K562 (cell line): ENCODE measurements at regions not wholly inside any gene's neighbourhood (a gene's known extent, or its start where the extent isn't known, plus 50 kb on each side); places are given as distances from the start of the nearest gene placed in this dataset.
A peak's percentile ranks its signal among the peaks of the same experiment; 100 is the strongest.

Source experiments
- ATAC-seq: fragments of 200-7000 bp; cut with Tn5 transposase; 3 replicates; pipeline ENCODE4 v1.9.1; 2020; ENCODE audit warnings: moderate library complexity
- BruUV-seq: library from RNA; stranded (reverse); fragments of 400-500 nt; replicated peaks from 2 replicates; lab custom pipeline; 2021; lab: Mats Ljungman, UMichigan
- CTCF ChIA-PET: fragments of 300-600 bp; formaldehyde crosslinking; extraction: SDS; loops from one replicate; lab custom pipeline; 2021; ENCODE audit warnings: low intra/inter-chr PET ratio; lab: Yijun Ruan, JAX
- POLR2A ChIA-PET: fragments of 300-600, 350-650 bp; sonication (Branson Sonifier 250); formaldehyde crosslinking; extraction: SDS; loops from one replicate; lab custom pipeline; 2021; ENCODE audit warnings: antibody characterized with exemption, inconsistent platforms; lab: Yijun Ruan, JAX
- DNase-seq, 4 experiments: peaks; one replicate each; pipeline versions ENCODE4 v3.0.0 to v3.0.0-alpha.2; 2011 to 2018; ENCODE audit warnings: low spot score in 3 of 4, mixed read lengths in 3 of 4; ENCODE audit errors: extremely low read depth in 1 of 4
- FAIRE-seq: peaks from 2 replicates; lab custom pipeline; 2011; peaks lifted over from hg19 to GRCh38; lab: Jason Lieb, UNC
- H2AFZ ChIP-seq: 2 replicates; pipeline ENCODE4 v1.6.0; 2011; ENCODE audit warnings: low read depth, low read length, control low read depth, inconsistent platforms
- H3K27ac ChIP-seq: fragments of 200-600 bp; 3 replicates; pipeline ENCODE4 v1.8.0; 2011; ENCODE audit warnings: low read depth, mild to moderate bottlenecking, control low read depth, inconsistent platforms, low read length, moderate library complexity, mixed read lengths; ENCODE audit errors: extremely low read depth
- H3K27me3 ChIP-seq, 2 experiments: fragments of 300-600 bp in 1 of 2; 2 replicates in 1 of 2; 3 replicates in 1 of 2; pipeline versions ENCODE4 v1.6.0 to v1.8.0; 2011; ENCODE audit warnings: inconsistent platforms in 2 of 2, low read length in 2 of 2, mild to moderate bottlenecking in 1 of 2, mixed read lengths in 1 of 2, moderate library complexity in 1 of 2; ENCODE audit not compliant: control insufficient read depth in 2 of 2, insufficient read depth in 2 of 2
- H3K36me3 ChIP-seq: fragments of 300-600 bp; 3 replicates; pipeline ENCODE4 v1.8.0; 2011; ENCODE audit warnings: mild to moderate bottlenecking, low read length, inconsistent platforms; ENCODE audit not compliant: control insufficient read depth, insufficient read depth
- H3K4me1 ChIP-seq, 2 experiments: fragments of 200-600 bp in 1 of 2; replicated peaks in 1 of 2; 2 replicates in 1 of 2; 3 replicates in 1 of 2; pipeline versions ENCODE4 v1.5.1 to v1.8.0; 2011; ENCODE audit warnings: inconsistent platforms in 2 of 2, low read length in 2 of 2, mild to moderate bottlenecking in 1 of 2, mixed read lengths in 1 of 2, moderate library complexity in 1 of 2; ENCODE audit not compliant: control insufficient read depth in 2 of 2, insufficient read depth in 2 of 2
- H3K4me2 ChIP-seq: 2 replicates; pipeline ENCODE4 v1.6.1; 2011; ENCODE audit warnings: low read length, control low read depth, inconsistent platforms, mixed read lengths; ENCODE audit not compliant: insufficient read depth
- H3K4me3 ChIP-seq: fragments of 200-600 bp; sonication (generic), shearing (Covaris generic); 2 replicates; pipeline ENCODE4 v1.5.1; 2016; ENCODE audit warnings: control low read depth, inconsistent platforms
- H3K79me2 ChIP-seq: fragments of 200-600 bp; 3 replicates; pipeline ENCODE4 v1.8.0; 2011; ENCODE audit warnings: low read length, inconsistent platforms; ENCODE audit not compliant: control insufficient read depth, insufficient read depth
- H3K9ac ChIP-seq, 2 experiments: 2 replicates each; pipeline versions ENCODE4 v1.6.0 to v1.6.1; 2011; ENCODE audit warnings: low read depth in 2 of 2, low read length in 2 of 2, control low read depth in 1 of 2, inconsistent platforms in 1 of 2, mild to moderate bottlenecking in 1 of 2, mixed read lengths in 1 of 2; ENCODE audit not compliant: insufficient read depth in 1 of 2
- H3K9me1 ChIP-seq: one replicate; pipeline ENCODE4 v1.6.0; 2011; ENCODE audit warnings: inconsistent platforms, mild to moderate bottlenecking, low read length, moderate library complexity; ENCODE audit not compliant: control insufficient read depth, insufficient read depth
- H3K9me3 ChIP-seq: replicated peaks from 2 replicates; pipeline ENCODE4 v1.5.1; 2011; ENCODE audit warnings: low read depth, low read length, inconsistent platforms; ENCODE audit not compliant: control insufficient read depth, insufficient read depth
- H4K20me1 ChIP-seq: replicated peaks from 2 replicates; pipeline ENCODE4 v1.6.1; 2011; ENCODE audit warnings: low read length, inconsistent platforms, mixed read lengths; ENCODE audit not compliant: control insufficient read depth, insufficient read depth
- FOXJ2 ChIP-seq: fragments of 200-800 bp; sonication (Bioruptor generic); IDR thresholded peaks from 2 replicates; pipeline ENCODE4 v1.6.1; 2016; ENCODE audit warnings: missing genetic modification characterization, missing compliant biosample characterization
- HDGF ChIP-seq: fragments of 450-650 bp; IDR thresholded peaks from 2 replicates; pipeline ENCODE4 v1.6.1; 2016
- HNRNPK ChIP-seq: fragments of 200-400 bp; formaldehyde crosslinking; IDR thresholded peaks from one replicate; pipeline ENCODE4 v1.6.1; 2018; ENCODE audit warnings: mild to moderate bottlenecking, low read depth, low read length; ENCODE audit not compliant: poor library complexity, severe bottlenecking
- ILF3 ChIP-seq: fragments of 450-650 bp; IDR thresholded peaks from 2 replicates; pipeline ENCODE4 v1.6.1; 2018; ENCODE audit warnings: antibody characterized with exemption, mild to moderate bottlenecking, moderate library complexity, borderline replicate concordance
- POLR2H ChIP-seq: IDR thresholded peaks from 2 replicates; pipeline ENCODE4 v1.6.1; 2016; ENCODE audit warnings: missing genetic modification characterization, low read depth, mild to moderate bottlenecking, control low read depth, missing compliant biosample characterization, moderate library complexity
- RFX1 ChIP-seq: fragments of 450-650 bp; IDR thresholded peaks from 2 replicates; pipeline ENCODE4 v1.6.1; 2016; ENCODE audit warnings: mild to moderate bottlenecking, moderate library complexity
- SREBF2 ChIP-seq: sonication (generic); formaldehyde crosslinking; IDR thresholded peaks from 2 replicates; pipeline ENCODE4 v1.4.0; 2020; ENCODE audit warnings: mild to moderate bottlenecking, missing genetic modification reagents
- THRAP3 ChIP-seq: fragments of 450-650 bp; IDR thresholded peaks from 2 replicates; pipeline ENCODE4 v1.6.1; 2016; ENCODE audit warnings: mild to moderate bottlenecking, inconsistent platforms, borderline replicate concordance
- ZBTB1 ChIP-seq: sonication (generic); formaldehyde crosslinking; IDR thresholded peaks from 2 replicates; pipeline ENCODE4 v1.8.1; 2023; ENCODE audit warnings: missing genetic modification reagents, low read depth, mild to moderate bottlenecking, borderline replicate concordance
- ZNF696 ChIP-seq: fragments of 250-450 bp; sonication (Bioruptor Pico); conservative IDR thresholded peaks from 2 replicates; pipeline ENCODE4 v1.4.0; 2020; ENCODE audit warnings: mild to moderate bottlenecking, moderate library complexity
- ZNF780A ChIP-seq: fragments of 250-450 bp; sonication (Bioruptor Pico); IDR thresholded peaks from 2 replicates; pipeline ENCODE4 v1.5.0; 2021; ENCODE audit warnings: mild to moderate bottlenecking
- WGBS: fragments of 100-300 bp; shearing (Covaris generic); methylation state at CpG from one replicate; pipeline ENCODE4 v1.1.6; 2016; ENCODE audit warnings: low coverage, mixed read lengths; ENCODE audit not compliant: insufficient coverage; ENCODE audit errors: missing lambda C conversion rate; 5-methylcytosine and 5-hydroxymethylcytosine counted together
- in situ Hi-C: fragments of 300-500 bp; cut with MboI; formaldehyde crosslinking; loops from 4 replicates; pipeline ENCODE4 v1.15.0; 2018; ENCODE audit warnings: inconsistent platforms, mixed read lengths
- intact Hi-C: fragments of 100-400 bp; cut with micrococcal nuclease; formaldehyde crosslinking; loops from 2 replicates; pipeline ENCODE4 v1.14.2; 2022
- TF ChIP-seq, protein P1 (sequence below): fragments of 200-600 bp; sonication (generic); IDR thresholded peaks from one replicate; pipeline ENCODE4 v1.6.1; 2012; ENCODE audit warnings: mild to moderate bottlenecking, low read depth, low read length, inconsistent platforms

DNA sequence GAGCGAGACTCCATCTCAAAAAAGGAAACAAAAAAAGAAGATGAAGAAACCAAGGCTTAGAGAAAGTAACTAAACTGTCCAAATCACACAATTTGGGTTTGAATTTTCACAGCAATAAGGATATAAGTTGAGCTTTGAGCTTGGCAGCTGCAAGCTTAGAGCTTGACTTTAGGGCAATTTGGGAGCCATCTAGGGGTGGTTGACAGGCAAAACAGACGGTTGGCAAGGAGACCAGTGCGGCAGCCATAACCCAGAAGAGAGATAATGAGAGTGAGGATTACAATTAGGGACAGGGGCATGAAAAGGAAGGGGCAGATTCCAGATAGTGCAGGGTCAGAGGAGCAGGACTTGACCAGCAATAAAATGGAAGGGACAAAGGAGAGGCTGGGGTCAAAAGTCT, 382.2 kb upstream of the HNRNPA3 start (continued):
- TF ChIP-seq HDGF: no peak
- TF ChIP-seq RFX1: peak; percentile 57

DNA sequence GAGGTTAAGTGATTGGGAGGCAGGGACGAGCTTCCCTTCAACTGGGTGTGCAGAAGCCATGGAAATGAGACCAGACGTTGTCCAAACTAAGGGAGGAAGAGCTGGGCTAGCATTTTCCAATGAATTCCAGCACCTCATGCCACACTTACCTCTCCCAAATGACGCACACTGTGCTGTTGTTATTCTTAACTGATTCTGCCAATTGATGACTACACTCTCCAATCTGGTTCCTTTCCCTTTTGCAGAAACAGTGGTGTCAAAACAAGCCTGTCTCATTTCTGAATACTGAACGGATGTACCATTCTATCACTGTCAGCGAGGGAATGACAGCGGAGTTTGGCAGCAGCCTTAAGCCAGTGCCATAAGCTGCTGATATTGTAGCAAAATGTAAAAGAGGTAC, 380.5 kb upstream of the HNRNPA3 start:
- ATAC-seq: no peak
- Histone ChIP-seq H3K36me3 (no peaks in the 10 kb centered on the region), H3K4me2 (no peak overlapping the region), H3K9me1 (no peaks in the 10 kb centered on the region), H3K79me2 (no peaks in the 10 kb centered on the region), H3K4me1 (no peaks in the 10 kb centered on the region), H3K9ac (no peak overlapping the region), H3K27me3 (peaks cover 0 to 3% of the 10 kb centered on the region in 2 experiments; a peak in 3 of 5 replicates), H2AFZ (no peak overlapping the region), H3K9me3 (no peaks in the 10 kb centered on the region), H4K20me1 (no peaks in the 10 kb centered on the region), H3K27ac (no peak overlapping the region), H3K4me3 (no peak overlapping the region)
- intact Hi-C loops: no loop called here
- CTCF ChIA-PET: no interaction called here
- in situ Hi-C loops: no loop called here
- POLR2A ChIA-PET: no interaction called here
- no peak for DNase-seq
- WGBS: 2% methylated on average over 6 of the region's 6 CpGs
- BruUV-seq: no TSS peak
- FAIRE-seq: no peak
- TF ChIP-seq, protein P1, sequence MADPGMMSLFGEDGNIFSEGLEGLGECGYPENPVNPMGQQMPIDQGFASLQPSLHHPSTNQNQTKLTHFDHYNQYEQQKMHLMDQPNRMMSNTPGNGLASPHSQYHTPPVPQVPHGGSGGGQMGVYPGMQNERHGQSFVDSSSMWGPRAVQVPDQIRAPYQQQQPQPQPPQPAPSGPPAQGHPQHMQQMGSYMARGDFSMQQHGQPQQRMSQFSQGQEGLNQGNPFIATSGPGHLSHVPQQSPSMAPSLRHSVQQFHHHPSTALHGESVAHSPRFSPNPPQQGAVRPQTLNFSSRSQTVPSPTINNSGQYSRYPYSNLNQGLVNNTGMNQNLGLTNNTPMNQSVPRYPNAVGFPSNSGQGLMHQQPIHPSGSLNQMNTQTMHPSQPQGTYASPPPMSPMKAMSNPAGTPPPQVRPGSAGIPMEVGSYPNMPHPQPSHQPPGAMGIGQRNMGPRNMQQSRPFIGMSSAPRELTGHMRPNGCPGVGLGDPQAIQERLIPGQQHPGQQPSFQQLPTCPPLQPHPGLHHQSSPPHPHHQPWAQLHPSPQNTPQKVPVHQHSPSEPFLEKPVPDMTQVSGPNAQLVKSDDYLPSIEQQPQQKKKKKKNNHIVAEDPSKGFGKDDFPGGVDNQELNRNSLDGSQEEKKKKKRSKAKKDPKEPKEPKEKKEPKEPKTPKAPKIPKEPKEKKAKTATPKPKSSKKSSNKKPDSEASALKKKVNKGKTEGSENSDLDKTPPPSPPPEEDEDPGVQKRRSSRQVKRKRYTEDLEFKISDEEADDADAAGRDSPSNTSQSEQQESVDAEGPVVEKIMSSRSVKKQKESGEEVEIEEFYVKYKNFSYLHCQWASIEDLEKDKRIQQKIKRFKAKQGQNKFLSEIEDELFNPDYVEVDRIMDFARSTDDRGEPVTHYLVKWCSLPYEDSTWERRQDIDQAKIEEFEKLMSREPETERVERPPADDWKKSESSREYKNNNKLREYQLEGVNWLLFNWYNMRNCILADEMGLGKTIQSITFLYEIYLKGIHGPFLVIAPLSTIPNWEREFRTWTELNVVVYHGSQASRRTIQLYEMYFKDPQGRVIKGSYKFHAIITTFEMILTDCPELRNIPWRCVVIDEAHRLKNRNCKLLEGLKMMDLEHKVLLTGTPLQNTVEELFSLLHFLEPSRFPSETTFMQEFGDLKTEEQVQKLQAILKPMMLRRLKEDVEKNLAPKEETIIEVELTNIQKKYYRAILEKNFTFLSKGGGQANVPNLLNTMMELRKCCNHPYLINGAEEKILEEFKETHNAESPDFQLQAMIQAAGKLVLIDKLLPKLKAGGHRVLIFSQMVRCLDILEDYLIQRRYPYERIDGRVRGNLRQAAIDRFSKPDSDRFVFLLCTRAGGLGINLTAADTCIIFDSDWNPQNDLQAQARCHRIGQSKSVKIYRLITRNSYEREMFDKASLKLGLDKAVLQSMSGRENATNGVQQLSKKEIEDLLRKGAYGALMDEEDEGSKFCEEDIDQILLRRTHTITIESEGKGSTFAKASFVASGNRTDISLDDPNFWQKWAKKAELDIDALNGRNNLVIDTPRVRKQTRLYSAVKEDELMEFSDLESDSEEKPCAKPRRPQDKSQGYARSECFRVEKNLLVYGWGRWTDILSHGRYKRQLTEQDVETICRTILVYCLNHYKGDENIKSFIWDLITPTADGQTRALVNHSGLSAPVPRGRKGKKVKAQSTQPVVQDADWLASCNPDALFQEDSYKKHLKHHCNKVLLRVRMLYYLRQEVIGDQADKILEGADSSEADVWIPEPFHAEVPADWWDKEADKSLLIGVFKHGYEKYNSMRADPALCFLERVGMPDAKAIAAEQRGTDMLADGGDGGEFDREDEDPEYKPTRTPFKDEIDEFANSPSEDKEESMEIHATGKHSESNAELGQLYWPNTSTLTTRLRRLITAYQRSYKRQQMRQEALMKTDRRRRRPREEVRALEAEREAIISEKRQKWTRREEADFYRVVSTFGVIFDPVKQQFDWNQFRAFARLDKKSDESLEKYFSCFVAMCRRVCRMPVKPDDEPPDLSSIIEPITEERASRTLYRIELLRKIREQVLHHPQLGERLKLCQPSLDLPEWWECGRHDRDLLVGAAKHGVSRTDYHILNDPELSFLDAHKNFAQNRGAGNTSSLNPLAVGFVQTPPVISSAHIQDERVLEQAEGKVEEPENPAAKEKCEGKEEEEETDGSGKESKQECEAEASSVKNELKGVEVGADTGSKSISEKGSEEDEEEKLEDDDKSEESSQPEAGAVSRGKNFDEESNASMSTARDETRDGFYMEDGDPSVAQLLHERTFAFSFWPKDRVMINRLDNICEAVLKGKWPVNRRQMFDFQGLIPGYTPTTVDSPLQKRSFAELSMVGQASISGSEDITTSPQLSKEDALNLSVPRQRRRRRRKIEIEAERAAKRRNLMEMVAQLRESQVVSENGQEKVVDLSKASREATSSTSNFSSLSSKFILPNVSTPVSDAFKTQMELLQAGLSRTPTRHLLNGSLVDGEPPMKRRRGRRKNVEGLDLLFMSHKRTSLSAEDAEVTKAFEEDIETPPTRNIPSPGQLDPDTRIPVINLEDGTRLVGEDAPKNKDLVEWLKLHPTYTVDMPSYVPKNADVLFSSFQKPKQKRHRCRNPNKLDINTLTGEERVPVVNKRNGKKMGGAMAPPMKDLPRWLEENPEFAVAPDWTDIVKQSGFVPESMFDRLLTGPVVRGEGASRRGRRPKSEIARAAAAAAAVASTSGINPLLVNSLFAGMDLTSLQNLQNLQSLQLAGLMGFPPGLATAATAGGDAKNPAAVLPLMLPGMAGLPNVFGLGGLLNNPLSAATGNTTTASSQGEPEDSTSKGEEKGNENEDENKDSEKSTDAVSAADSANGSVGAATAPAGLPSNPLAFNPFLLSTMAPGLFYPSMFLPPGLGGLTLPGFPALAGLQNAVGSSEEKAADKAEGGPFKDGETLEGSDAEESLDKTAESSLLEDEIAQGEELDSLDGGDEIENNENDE: no peak
- TF ChIP-seq THRAP3 (no peak), ZNF780A (CRISPR knock-in tag) (no peak), POLR2H (tag) (no peak), ZBTB1 (no peak), SREBF2 (CRISPR knock-in tag) (no peak), FOXJ2 (tag) (no peak), HNRNPK (no peak), RFX1 (no peak), ILF3 (no peak), ZNF696 (CRISPR knock-in tag) (no peak)
